HepG2 (cell line): ENCODE measurements at regions not wholly inside any gene's neighbourhood (a gene's known extent, or its start where the extent isn't known, plus 50 kb on each side); places are given as distances from the start of the nearest gene placed in this dataset.

Source experiments
- ATF2 ChIP-seq: sonication (generic); formaldehyde crosslinking; IDR thresholded peaks from 2 replicates; pipeline ENCODE4 v1.4.0; 2020; ENCODE audit warnings: missing genetic modification reagents
- CTCF ChIP-seq: sonication (generic); formaldehyde crosslinking; IDR thresholded peaks from 2 replicates; pipeline ENCODE4 v1.5.0; 2020; ENCODE audit warnings: mild to moderate bottlenecking, missing genetic modification reagents, moderate library complexity
- POGK ChIP-seq: sonication (generic); formaldehyde crosslinking; conservative IDR thresholded peaks from 2 replicates; pipeline ENCODE4 v1.8.0; 2022; ENCODE audit warnings: mild to moderate bottlenecking, moderate library complexity, missing genetic modification reagents
- RXRA ChIP-seq: sonication (generic); formaldehyde crosslinking; IDR thresholded peaks from 2 replicates; pipeline ENCODE4 v1.5.1; 2020; ENCODE audit warnings: missing genetic modification reagents
- TAF1 ChIP-seq: sonication (generic); formaldehyde crosslinking; IDR thresholded peaks from 2 replicates; pipeline ENCODE4 v1.4.0; 2020; ENCODE audit warnings: missing genetic modification reagents
- TARDBP ChIP-seq: sonication (generic); formaldehyde crosslinking; IDR thresholded peaks from 2 replicates; pipeline ENCODE4 v1.8.0; 2022; ENCODE audit warnings: mild to moderate bottlenecking, missing genetic modification reagents
- ZNF121 ChIP-seq: sonication (generic); formaldehyde crosslinking; IDR thresholded peaks from 2 replicates; pipeline ENCODE4 v1.5.0; 2020; ENCODE audit warnings: mild to moderate bottlenecking, missing genetic modification reagents
- ZNF224 ChIP-seq: sonication (generic); formaldehyde crosslinking; IDR thresholded peaks from 2 replicates; pipeline ENCODE4 v1.5.0; 2020; ENCODE audit warnings: mild to moderate bottlenecking, missing genetic modification reagents
- ZNF609 ChIP-seq: sonication (generic); formaldehyde crosslinking; IDR thresholded peaks from 2 replicates; pipeline ENCODE4 v1.4.0; 2020; ENCODE audit warnings: mild to moderate bottlenecking, missing genetic modification reagents, borderline replicate concordance

GRCh38 chr22:26956371-26956770 is 299.0 kb downstream of the MIAT start:
- TF ChIP-seq RXRA (CRISPR knock-in tag) (no peak), POGK (no peak), ZNF224 (CRISPR knock-in tag) (no peak), ZNF609 (no peak), TARDBP (CRISPR knock-in tag) (no peak), TAF1 (no peak), ATF2 (CRISPR knock-in tag) (no peak), CTCF (CRISPR knock-in tag) (no peak), ZNF121 (CRISPR knock-in tag) (no peak)
